DMS153 (cell line): ENCODE measurements at regions not wholly inside any gene's neighbourhood (a gene's known extent, or its start where the extent isn't known, plus 50 kb on each side); places are given as distances from the start of the nearest gene placed in this dataset.
"Not testable (repeated sequence)": the region's sequence is repeated elsewhere in the genome, so short reads cannot be mapped to it uniquely, and the experiment has no call there.

Experiments used
- DNase-seq: peaks from one replicate; lab custom pipeline; 2025; lab: John Stamatoyannopoulos, UW

GRCh38 chr2:185507719-185508118, 230.9 kb upstream of the FSIP2 start:
- DNase-seq: no peak

- DNase-seq: no peak
Observed at GRCh38 chr2:185510060-185510459, 228.5 kb upstream of the FSIP2 start.

GRCh38 chr2:185511925-185512324, 226.7 kb upstream of the FSIP2 start:
- no peak for DNase-seq

GRCh38 chr2:185522472-185522871, 216.1 kb upstream of the FSIP2 start:
- DNase-seq: no peak

DNA sequence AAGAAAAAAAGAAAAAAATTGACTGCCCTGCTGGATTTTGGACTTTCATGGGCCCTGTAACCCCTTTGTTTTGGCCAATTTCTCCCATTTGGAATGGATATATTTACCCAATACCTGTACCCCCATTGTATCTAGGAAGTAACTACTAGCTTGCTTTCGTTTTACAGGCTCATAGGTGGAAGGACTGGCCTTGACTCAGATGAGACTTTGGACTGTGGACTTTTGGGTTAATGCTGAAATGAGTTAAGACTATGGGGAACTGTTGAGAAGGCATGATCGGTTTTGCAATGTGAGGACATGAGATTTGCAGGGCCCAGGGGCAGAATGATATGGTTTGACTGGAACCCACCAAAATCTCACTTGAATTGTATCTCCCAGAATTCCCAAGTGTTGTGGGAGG, 214.4 kb upstream of the FSIP2 start:
- DNase-seq: not testable (repeated sequence)

GRCh38 chr2:185526161-185526560, 212.4 kb upstream of the FSIP2 start:
- DNase-seq: no peak

DNA sequence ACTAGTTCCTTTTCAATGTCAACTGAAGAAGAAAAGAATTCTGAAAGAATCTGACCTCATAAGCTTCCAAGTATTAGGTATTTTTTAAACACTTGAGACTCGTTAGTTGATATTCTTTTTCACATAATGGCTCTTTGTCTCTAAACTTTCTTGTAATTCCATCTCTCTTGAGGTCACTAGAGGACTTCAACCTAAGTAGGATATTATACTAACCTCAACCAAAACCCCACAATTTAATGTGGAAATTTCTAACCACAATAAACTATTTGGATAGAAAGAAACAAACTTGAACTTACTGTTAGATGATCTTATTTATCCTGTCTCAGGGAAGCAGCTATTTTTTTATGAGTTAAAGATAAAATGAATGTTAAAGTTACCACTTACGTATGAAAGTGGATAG, 206.9 kb upstream of the FSIP2 start:
- no peak for DNase-seq

DNA sequence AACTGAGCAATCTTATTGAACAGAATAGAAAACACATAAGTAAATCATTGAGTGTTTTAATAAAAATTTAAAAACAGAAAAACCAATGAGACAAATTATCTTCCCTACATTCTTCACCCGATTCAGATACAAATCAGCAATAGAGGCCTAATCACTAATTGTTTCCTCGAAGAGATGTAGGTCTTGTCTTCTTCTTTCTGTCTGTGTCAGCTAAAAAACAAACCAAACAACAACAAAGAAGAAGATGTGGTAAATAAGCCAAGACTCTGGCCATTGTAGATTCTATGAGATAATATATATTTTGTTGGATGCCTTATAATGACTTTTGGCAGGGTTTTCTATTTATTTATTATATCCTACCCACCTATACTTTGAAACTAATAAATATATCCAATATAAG, 200.9 kb upstream of the FSIP2 start:
- DNase-seq: no peak

- DNase-seq: no peak
Observed at GRCh38 chr2:185567196-185567595, 171.4 kb upstream of the FSIP2 start.

DNA sequence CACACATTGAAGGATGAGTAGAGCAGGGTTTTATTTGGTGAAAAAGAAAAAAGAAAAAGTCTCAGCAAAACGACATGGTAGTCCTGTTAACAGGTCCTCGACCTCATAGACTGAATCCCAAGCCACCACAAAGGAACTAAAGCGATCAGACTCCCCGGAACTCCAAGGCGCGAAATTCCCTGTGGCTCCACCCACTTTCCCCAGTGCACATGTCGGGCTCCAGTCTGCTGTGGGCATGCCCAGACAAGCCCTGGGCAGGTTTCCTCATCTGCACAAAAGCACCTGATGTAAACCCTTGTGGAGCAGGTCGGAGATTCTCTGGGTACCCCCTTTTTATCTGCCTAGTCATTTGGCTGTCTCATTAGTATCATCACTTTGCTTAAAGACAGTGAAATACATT, 170.7 kb upstream of the FSIP2 start:
- DNase-seq: no peak

DNA sequence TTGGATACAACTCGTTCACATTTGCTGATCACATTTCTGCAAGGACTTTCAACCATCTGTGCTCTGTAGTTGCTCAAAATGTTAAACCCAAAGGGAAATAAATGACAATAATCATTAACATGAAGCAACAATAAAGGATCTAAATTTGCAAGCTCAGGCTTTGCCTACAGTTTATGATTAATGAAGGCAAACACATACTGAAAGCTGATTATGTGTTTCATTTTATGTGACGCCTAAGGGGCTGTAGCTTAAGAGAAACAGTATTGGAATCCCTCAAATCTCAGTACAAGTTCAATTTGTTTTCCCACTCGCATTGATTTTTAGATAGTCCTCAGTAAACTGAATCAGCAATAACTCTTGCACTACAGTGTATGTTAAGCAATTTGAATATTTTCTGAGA, 160.3 kb upstream of the FSIP2 start:
- DNase-seq: no peak

GRCh38 chr2:185583058-185583816, 155.4 kb upstream of the FSIP2 start:
- no peak for DNase-seq

- DNase-seq: not testable (repeated sequence)
Observed at GRCh38 chr2:185585165-185585564, 153.4 kb upstream of the FSIP2 start.

DNA sequence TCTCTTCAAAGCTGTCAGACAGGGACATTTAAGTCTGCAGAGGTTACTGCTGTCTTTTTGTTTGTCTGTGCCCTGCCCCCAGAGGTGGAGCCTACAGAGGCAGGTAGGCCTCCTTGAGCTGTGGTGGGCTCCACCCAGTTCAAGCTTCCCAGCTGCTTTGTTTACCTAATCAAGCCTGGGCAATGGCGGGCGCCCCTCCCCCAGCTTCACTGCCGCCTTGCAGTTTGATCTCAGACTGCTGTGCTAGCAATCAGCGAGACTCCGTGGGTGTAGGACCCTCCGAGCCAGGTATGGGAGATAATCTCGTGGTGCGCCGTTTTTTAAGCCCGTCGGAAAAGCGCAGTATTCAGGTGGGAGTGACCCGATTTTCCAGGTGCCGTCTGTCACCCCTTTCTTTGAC, 147.3 kb upstream of the FSIP2 start:
- not testable (repeated sequence) for DNase-seq

- DNase-seq: no peak
Observed at GRCh38 chr2:185607945-185608344, 130.7 kb upstream of the FSIP2 start.

- no peak for DNase-seq
Observed at GRCh38 chr2:185608799-185609198, 129.8 kb upstream of the FSIP2 start.

- DNase-seq: no peak
Observed at GRCh38 chr2:185610301-185610700, 128.3 kb upstream of the FSIP2 start.

DNA sequence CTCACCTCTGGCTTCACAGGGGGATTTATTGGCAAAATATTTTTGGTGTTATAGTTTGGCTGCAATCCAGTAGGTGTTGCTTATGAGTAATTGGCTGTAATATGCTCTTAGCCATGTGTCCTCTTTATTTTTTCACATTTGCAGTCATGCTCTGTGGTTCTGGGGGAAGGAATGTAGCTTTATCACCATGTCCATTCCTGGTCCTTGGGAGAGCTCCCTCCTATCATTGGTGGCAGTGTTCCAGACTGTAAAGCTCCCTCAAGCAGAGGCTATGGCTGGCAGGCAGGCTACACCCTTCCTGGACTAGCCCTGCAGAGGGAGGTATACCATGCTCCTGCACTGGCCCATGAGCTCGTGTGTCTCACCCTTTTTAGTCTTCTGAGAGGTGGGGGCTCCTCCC, 120.0 kb upstream of the FSIP2 start:
- DNase-seq: no peak

- DNase-seq: no peak
Observed at GRCh38 chr2:185625604-185626003, 113.0 kb upstream of the FSIP2 start.

GRCh38 chr2:185628985-185629384, 109.6 kb upstream of the FSIP2 start:
- DNase-seq: no peak

DNA sequence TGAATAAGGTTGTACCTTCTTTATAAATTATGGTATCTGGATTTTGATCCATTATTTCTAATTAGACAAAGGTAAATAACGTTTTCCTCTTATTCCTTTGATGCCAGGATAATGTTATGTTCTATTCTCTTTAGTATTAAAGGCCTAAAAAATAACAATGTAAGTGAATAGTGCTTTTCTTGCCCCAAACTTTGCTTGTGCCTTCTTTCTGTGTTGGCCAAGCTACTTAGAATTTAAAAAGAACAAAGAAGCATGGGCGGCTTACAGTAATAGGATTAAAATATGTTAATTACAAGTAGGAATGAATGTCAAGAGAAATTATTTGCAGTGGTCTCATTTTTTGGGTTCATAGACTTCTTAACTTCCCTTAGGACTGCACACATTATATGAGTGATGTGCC, 105.0 kb upstream of the FSIP2 start:
- no peak for DNase-seq

DNA sequence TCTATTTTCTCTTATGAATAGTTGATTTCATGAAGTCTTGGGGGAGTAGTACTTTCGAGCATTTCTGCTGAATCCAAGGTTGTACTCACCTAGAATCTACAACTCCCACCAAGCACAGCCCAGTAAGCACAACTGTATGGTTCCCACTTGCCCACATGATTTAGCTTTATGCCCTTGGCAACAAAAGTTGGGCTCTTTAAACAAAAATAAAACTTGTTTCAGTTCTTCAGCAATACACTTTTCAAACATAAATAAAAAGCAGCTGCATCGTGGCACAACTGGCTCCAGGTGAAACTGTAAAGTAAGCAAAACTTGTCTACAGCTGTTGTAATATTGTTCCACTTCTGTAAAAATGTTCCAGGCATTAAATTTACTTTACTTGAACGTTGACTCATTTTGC, 99.8 kb upstream of the FSIP2 start:
- DNase-seq: no peak

DNA sequence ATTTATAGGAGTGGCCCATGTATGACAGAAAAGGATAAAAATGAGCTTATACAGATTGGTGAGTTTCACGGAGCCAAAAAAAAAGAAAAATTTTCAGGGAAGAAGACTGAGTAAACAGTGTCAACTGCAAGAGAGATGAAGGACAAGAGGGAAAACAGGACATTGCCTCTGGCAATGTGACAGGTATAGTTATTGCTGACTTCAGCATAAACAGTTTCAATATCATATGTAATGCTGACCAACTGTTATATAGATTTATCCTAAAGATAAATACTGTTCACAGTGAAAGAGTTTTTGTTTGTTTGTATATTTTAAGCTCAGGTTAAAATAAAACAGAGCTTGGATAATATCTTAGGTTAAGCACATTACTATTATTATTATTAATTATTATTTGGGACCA, 98.0 kb upstream of the FSIP2 start:
- DNase-seq: no peak

DNA sequence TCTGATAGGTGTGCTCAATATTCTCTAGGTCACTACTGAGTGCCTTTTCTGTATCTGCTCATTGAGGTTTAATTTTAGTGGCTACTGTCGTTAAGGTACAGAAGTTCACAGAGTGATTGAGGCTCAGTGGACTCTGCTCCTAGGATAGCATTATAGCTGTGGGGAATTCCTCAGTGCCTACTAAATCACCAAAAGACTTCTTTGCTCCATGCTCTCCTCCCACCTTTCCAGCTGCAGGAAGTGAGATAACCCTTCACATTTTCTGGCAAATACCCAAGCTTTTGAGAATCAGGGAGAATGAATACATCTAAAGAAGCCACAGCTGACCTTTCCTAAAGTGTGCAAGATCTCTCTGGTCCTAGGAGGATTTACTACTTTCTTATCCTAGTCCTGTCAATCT, 95.2 kb upstream of the FSIP2 start:
- no peak for DNase-seq
